Panc1 (cell line): ENCODE measurements at regions not wholly inside any gene's neighbourhood (a gene's known extent, or its start where the extent isn't known, plus 50 kb on each side); places are given as distances from the start of the nearest gene placed in this dataset.

Experiments used
- ATAC-seq: fragments of 200-7000 bp; cut with Tn5 transposase; 2 replicates; pipeline ENCODE4 v1.9.1; 2020; ENCODE audit warnings: mild to moderate bottlenecking, moderate library complexity
- BruUV-seq: library from RNA; stranded (reverse); fragments of 400-500 nt; replicated peaks from 2 replicates; lab custom pipeline; 2021; lab: Mats Ljungman, UMichigan
- CTCF ChIA-PET: fragments of 300-600 bp; sonication (Branson Sonifier 250); formaldehyde crosslinking; loops from one replicate; lab custom pipeline; 2022; ENCODE audit warnings: antibody characterized with exemption; lab: Charles Lee
- POLR2A ChIA-PET: fragments of 300-600 bp; sonication (Branson Sonifier 250); formaldehyde crosslinking; loops from one replicate; lab custom pipeline; 2022; ENCODE audit warnings: antibody characterized with exemption; lab: Charles Lee
- DNase-seq: peaks from one replicate; pipeline ENCODE4 v3.0.0-alpha.2; 2010; ENCODE audit warnings: low read depth, low spot score
- H3K27ac ChIP-seq: 2 replicates; pipeline ENCODE4 v1.5.1; 2011; ENCODE audit warnings: mild to moderate bottlenecking, low read length, inconsistent platforms
- H3K27me3 ChIP-seq: fragments of 200-500 bp; sonication (Bioruptor generic); 2 replicates; pipeline ENCODE4 v1.6.0; 2014; ENCODE audit warnings: low read length, inconsistent platforms; ENCODE audit not compliant: control insufficient read depth, insufficient read depth
- H3K36me3 ChIP-seq: fragments of 200-500 bp; sonication (Bioruptor generic); 2 replicates; pipeline ENCODE4 v1.5.1; 2014; ENCODE audit warnings: inconsistent platforms, mild to moderate bottlenecking, low read length, moderate library complexity; ENCODE audit not compliant: control insufficient read depth, insufficient read depth
- H3K4me1 ChIP-seq: 2 replicates; pipeline ENCODE4 v1.5.1; 2011; ENCODE audit warnings: inconsistent platforms, mild to moderate bottlenecking, low read length, moderate library complexity; ENCODE audit not compliant: control insufficient read depth, insufficient read depth
- H3K4me3 ChIP-seq, 2 experiments: 2 replicates each; pipeline ENCODE4 v1.5.1; 2011 to 2012; ENCODE audit warnings: low read depth in 2 of 2, low read length in 2 of 2, mild to moderate bottlenecking in 2 of 2, inconsistent platforms in 1 of 2, moderate library complexity in 1 of 2
- H3K9me3 ChIP-seq: fragments of 200-500 bp; sonication (Bioruptor generic); 2 replicates; pipeline ENCODE4 v1.5.1; 2014; ENCODE audit warnings: low read depth, mild to moderate bottlenecking, inconsistent platforms, low read length, moderate library complexity; ENCODE audit not compliant: control insufficient read depth, insufficient read depth
- POLR2AphosphoS5 ChIP-seq: IDR thresholded peaks from 2 replicates; pipeline ENCODE4 v1.6.1; 2012; ENCODE audit warnings: mild to moderate bottlenecking, low read depth, low read length, moderate library complexity
- SIN3A ChIP-seq: IDR thresholded peaks from 2 replicates; pipeline ENCODE4 v1.6.1; 2012; ENCODE audit warnings: low read depth, mild to moderate bottlenecking, low read length, moderate library complexity, borderline replicate concordance; ENCODE audit not compliant: insufficient read depth
- TCF7L2 ChIP-seq: IDR thresholded peaks from 2 replicates; pipeline ENCODE4 v1.6.1; 2011; ENCODE audit warnings: mild to moderate bottlenecking, low read depth, low read length, inconsistent platforms
- in situ Hi-C: cut with HindIII; loops from 2 replicates; pipeline ENCODE4 v1.10.0; 2016; ENCODE audit warnings: low sequenced_read_pairs, low pct_unique_long_range_greater_than_20kb
- intact Hi-C: fragments of 100-400 bp; cut with micrococcal nuclease; formaldehyde crosslinking; loops from one replicate; pipeline ENCODE4 v1.10.0; 2022; ENCODE audit not compliant: unreplicated experiment
- TF ChIP-seq, protein P1 (sequence below), 2 experiments: IDR thresholded peaks; 2 replicates each; pipeline ENCODE4 v1.6.1; 2011 to 2012; ENCODE audit warnings: low read depth in 2 of 2, control low read depth in 1 of 2, low read length in 1 of 2, mild to moderate bottlenecking in 1 of 2, moderate library complexity in 1 of 2; ENCODE audit not compliant: insufficient read depth in 1 of 2
- TF ChIP-seq, protein P2 (sequence below): fragments of 450-650 bp; IDR thresholded peaks from 2 replicates; pipeline ENCODE4 v1.5.1; 2017; ENCODE audit warnings: mild to moderate bottlenecking

- DNase-seq (no peak), ATAC-seq (no peak)
- H3K4me3 ChIP-seq: no peak overlapping the region
- no peaks in the 10 kb centered on the region for H3K27me3 ChIP-seq
- no peak overlapping the region for H3K27ac ChIP-seq
- CTCF ChIA-PET: no interaction called here
- H3K9me3 ChIP-seq: no peaks in the 10 kb centered on the region
- H3K4me1 ChIP-seq: no peaks in the 10 kb centered on the region
- intact Hi-C loops: no loop called here
- H3K36me3 ChIP-seq: no peaks in the 10 kb centered on the region
- in situ Hi-C loops: no loop called here
- TF ChIP-seq SIN3A (no peak), POLR2AphosphoS5 (no peak), TCF7L2 (no peak)
- TF ChIP-seq, protein P1, sequence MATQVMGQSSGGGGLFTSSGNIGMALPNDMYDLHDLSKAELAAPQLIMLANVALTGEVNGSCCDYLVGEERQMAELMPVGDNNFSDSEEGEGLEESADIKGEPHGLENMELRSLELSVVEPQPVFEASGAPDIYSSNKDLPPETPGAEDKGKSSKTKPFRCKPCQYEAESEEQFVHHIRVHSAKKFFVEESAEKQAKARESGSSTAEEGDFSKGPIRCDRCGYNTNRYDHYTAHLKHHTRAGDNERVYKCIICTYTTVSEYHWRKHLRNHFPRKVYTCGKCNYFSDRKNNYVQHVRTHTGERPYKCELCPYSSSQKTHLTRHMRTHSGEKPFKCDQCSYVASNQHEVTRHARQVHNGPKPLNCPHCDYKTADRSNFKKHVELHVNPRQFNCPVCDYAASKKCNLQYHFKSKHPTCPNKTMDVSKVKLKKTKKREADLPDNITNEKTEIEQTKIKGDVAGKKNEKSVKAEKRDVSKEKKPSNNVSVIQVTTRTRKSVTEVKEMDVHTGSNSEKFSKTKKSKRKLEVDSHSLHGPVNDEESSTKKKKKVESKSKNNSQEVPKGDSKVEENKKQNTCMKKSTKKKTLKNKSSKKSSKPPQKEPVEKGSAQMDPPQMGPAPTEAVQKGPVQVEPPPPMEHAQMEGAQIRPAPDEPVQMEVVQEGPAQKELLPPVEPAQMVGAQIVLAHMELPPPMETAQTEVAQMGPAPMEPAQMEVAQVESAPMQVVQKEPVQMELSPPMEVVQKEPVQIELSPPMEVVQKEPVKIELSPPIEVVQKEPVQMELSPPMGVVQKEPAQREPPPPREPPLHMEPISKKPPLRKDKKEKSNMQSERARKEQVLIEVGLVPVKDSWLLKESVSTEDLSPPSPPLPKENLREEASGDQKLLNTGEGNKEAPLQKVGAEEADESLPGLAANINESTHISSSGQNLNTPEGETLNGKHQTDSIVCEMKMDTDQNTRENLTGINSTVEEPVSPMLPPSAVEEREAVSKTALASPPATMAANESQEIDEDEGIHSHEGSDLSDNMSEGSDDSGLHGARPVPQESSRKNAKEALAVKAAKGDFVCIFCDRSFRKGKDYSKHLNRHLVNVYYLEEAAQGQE (IDR thresholded peaks at IDR 0.05; ENCODE audit: insufficient read depth in 1 of 2, low read depth in 2 of 2, low read length in 1 of 2): no peak
- TF ChIP-seq, protein P2, sequence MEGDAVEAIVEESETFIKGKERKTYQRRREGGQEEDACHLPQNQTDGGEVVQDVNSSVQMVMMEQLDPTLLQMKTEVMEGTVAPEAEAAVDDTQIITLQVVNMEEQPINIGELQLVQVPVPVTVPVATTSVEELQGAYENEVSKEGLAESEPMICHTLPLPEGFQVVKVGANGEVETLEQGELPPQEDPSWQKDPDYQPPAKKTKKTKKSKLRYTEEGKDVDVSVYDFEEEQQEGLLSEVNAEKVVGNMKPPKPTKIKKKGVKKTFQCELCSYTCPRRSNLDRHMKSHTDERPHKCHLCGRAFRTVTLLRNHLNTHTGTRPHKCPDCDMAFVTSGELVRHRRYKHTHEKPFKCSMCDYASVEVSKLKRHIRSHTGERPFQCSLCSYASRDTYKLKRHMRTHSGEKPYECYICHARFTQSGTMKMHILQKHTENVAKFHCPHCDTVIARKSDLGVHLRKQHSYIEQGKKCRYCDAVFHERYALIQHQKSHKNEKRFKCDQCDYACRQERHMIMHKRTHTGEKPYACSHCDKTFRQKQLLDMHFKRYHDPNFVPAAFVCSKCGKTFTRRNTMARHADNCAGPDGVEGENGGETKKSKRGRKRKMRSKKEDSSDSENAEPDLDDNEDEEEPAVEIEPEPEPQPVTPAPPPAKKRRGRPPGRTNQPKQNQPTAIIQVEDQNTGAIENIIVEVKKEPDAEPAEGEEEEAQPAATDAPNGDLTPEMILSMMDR: no peak
- BruUV-seq: no TSS peak
- POLR2A ChIA-PET: no interaction called here
Measured at GRCh38 chr22:26941896-26942636, 284.7 kb downstream of the MIAT start.

DNA sequence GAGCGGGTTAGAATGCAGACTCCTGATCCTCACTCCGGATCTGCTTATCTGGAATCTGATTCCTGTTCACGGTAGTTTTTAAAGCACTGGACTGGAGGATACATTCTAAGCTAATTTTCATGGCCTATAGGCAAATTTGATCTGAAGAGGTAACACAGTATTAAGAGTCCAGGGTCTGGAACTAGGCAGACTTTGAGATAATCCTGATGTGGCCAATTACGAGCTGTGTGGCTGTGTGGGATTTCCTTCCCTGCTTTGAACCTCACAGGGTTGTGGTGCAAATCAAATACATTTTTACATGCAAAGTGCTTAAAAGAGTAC lies 285.2 kb downstream of the MIAT start:
- DNase-seq (no peak), ATAC-seq (no peak)
- TF ChIP-seq, protein P2: no peak
- no peak for TF ChIP-seq POLR2AphosphoS5
- no peak for TF ChIP-seq TCF7L2
- TF ChIP-seq, protein P1 (IDR thresholded peaks at IDR 0.05; ENCODE audit: insufficient read depth in 1 of 2, low read depth in 2 of 2, low read length in 1 of 2): no peak
- no peak for TF ChIP-seq SIN3A
- H3K36me3 ChIP-seq: no peaks in the 10 kb centered on the region
- no peaks in the 10 kb centered on the region for H3K9me3 ChIP-seq
- no peak overlapping the region for H3K27ac ChIP-seq
- in situ Hi-C loops (no loop called here), intact Hi-C loops (no loop called here)
- H3K4me3 ChIP-seq: no peak overlapping the region
- no peaks in the 10 kb centered on the region for H3K4me1 ChIP-seq
- no peaks in the 10 kb centered on the region for H3K27me3 ChIP-seq
- ChIA-PET POLR2A (no interaction called here), CTCF (no interaction called here)
- no TSS peak for BruUV-seq
